Suppressor macrophage treated with lipopolysaccharide for 1 hour (primary cell): ENCODE measurements at regions not wholly inside any gene's neighbourhood (a gene's known extent, or its start where the extent isn't known, plus 50 kb on each side); places are given as distances from the start of the nearest gene placed in this dataset.

Source experiments
- DNase-seq, 3 donors: peaks; one replicate each; pipeline ENCODE4 v3.0.0-alpha.2; 2020 to 2022

DNA sequence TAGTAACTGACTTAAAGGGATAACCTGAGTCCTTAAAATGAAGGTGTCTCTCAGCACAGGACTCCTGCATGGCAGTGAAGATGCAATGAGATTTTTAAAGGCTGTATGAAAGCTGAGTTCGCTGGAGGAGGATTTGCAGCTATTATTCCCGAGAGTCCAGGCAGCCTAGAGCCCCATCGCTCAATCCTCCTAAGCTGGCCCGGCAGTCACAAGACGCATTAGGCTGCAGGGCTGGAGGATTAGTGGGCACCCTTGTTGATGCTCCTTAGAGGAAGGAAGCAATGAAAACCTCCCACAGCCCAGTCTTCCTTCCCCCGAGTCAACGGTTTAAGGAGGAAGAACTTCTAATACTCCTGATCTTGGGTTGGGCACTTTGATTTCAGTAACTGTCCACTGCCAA is 239.5 kb downstream of the EFNB2 start:
- no peak for DNase-seq

DNA sequence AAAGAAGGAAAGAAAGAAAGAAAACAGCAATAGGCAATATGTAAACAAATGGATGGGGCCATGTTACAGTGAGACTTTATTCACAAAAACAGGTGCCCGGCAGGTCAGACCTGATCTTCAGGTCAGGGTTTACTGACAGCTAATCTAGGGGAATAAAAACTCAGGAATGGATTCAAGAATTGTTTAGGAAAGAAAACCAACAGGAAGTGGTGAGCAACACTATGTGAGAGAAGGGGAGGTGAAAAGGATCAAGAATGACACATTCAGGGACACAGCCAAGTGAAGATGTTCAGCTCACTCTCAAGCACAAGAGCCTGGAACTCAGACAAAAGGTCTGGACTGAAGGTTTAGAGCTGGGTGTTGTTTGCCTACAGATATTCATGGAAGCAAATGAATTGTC is 244.5 kb downstream of the EFNB2 start:
- no peak for DNase-seq

DNA sequence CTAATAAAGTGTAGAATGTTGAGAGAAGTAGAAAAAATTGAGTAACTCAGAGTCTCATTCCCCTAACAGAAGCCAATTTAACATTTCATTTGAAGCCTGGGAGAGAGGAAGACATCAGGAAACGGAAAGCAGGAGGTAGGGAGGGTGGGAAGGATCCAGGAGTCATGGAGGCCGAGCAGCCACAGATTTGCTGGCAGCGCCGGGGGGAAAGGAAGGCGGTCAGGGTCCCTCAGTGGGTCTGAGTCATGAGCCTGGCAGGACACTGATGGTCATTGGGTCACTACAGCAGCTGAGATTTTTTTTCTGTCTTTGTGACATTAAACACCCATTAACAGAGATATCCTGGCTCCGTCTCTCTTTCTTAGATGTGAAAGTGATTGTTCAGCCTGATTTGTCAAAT is 248.1 kb downstream of the EFNB2 start:
- no peak for DNase-seq

DNA sequence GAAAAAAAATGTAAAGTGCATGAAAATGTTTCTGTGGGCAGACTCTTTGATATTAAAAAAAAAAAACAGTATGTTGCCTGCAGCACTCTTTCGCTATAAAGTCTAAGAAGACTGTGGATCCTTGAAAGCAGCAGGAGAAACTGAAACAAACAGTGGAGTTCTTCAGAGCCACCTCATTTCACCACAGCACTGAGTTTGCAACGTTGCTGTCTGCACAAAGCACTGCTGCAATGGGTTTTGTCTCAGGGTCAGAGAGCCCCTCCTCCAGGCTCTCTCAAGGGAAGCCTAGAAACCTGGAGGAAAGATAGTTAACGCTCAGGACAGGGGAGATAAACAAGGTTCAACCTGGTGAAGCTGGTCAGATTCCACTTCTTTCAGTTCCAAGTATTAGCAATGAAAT is 248.7 kb downstream of the EFNB2 start:
- DNase-seq, result no peak

DNA sequence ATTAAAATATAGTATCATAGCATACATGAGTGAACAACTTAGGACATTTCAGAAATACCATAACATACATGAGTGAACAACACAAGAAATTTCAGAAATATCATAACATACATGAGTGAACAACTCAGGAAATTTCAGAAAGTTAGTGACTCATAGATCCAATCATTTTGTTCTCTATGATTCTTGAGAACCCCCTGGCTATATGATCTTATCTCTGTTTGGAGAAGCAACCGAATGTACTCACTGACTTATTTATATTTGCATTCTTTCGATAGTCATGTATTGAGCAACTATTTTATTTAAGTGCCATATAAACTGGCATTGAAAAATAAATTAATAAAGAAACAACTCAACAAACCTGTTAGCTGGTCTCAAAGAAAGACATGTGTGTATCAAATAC is 251.1 kb downstream of the EFNB2 start:
- DNase-seq, result no peak

DNA sequence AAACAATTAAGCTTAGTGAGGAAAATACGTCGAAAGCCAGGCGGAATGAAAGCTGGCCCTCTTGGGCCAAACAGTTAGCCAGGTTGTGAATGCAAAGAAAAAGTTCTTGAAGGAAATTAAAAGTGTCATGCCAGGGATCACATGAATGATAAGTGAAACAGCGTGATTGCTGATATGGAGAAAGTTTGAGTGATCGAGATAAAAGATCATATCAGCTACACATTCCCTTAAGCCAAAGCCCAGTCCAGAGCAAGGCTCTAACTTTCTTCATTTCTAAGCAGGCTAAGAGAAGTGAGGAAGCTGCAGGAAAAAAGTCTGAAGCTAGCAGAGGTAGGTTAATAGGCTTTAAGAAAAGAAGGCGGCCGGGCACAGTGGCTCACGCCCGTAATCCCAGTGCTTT is 254.0 kb downstream of the EFNB2 start:
- DNase-seq, result no peak

DNA sequence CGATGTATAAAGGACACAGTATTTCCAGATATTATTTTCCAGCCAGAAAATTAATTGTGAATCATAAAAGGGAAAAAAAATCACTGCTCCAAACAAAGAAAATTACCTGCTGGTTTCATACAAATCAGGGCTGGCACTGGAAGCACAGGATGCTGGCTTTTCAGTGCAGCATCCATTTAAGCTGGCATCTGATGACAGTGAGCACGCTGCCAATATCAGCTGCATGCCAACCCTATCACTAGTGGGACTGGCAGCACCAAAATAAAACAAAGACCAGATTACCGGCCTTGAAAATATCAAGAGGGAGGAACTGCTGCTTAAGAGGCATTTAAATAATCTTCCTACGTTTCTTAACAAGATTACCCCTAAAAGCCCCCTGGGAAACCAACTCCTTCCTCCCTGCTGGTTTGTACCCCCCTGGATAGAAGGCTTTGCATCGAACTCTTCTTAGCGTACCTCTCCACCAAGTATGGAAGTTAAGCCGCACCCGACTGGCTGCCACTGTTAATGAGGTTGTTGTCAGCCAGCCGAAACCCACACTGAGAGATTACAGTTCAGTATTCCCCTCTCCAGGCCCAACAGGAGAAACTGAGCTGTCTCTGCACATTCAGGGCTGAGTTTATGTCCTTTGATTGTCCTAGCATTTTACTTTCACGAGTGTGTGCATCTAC is 257.8 kb downstream of the EFNB2 start:
- no peak for DNase-seq

DNA sequence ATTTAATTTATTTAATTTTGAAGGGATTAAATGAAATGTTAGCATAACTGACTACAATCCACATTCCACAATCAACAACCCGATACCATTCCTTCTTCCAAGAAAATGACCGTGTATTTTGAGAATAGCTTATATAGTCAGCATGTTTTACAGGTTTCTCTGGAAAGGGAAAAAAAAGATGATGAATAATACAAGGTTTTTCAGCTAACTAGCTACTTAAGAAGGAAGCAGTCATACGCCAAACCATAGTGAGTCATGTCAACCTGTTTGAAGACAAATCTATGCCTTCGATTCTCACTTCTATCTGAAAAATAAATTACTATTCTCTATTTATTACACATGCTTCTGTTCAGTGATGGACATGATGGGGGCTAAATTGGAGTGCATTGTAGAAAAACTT is 258.6 kb downstream of the EFNB2 start:
- no peak for DNase-seq

DNA sequence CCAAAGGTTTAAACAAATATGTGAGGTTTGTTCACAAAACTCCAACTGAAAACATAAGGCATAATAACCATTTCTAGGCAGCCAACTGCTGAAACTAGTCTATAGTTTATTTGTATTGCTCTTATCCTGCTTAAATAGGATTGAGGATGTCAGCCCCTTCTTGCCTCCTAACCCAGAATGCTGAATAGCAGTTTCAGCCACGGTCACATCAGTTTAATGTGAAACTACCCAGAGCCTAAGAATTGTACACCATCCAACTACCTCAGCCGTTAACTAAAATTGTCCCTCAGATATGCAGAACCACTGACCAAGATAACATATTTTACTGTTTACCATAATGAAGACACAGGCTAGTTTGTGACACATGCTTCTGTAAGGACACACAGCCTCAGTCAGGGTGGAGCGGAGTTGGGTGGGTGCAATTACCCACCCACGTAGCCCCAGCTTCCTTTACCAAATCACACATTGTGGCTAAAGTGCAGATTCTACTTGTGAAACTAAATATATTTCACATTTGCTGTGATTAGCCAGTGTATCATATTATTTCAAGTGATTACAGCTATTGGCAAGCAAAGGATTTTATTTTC is 259.9 kb downstream of the EFNB2 start:
- no peak for DNase-seq

DNA sequence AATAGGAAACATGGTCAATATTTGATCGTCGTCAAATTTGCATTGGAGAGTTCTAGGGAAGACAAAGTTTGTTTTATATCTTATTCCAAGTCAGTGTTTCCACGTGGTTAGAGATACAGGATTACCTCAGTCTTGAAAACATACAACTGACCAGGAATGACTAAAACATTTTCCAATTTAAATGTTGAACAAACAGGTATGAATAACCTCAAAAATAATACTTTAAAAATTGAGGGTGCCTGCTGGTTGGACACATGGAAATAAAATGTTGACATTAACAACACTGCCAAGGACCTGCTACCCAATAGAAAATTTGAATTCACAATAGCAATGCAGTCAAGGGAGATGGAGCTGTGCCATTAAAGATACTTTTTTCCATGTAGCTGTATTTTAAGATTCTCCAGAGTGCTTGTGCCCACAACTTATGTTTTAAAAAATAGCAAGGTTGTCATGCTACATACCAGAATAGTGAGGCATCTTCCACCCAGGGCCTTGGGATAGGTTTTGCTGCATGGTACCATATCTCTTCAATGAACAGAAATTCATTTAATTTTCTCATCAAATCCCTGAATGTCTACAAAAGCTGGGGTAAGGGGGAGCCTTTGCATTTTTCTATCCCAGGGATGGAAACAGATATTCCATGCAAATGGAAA is 260.8 kb downstream of the EFNB2 start:
- DNase-seq, result no peak

DNA sequence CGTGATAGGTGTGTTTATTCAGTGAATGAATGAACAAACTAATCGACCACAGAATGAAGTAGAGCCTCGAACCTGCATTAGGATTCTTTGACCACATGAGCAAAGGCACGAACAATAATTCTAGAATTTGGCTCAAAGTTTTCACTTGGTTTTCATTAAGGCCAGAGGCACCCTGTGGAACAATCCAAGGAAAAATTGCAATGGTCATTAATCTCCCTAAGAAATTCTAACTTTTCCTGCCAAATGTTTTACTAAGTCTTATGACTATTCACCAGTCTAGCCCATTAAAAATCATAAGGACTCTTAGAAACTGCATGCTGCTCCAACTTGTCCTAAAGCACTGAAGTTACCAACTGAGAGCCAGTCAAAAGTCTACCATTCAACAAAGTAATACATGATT is 271.7 kb downstream of the EFNB2 start:
- DNase-seq, result no peak

DNA sequence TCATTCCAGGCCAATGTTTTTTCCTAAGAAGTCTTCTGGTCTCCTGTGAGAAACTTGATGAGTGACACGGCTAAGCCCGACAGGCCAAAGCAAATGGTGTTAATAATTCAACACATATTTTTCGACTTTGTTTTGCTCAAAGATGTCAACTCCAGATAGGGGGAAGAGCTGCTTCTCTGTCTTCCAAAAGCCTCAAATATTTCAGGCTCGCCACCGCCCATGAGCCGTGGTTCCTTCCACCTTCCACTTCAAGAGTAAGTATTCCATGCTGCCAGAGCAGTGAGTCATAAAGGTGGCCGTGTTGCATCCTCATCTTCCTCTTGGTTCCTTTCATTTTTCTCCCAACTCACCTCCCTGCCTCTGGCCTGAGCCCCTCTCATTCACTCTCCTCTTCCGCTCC is 272.6 kb downstream of the EFNB2 start:
- DNase-seq, result no peak

DNA sequence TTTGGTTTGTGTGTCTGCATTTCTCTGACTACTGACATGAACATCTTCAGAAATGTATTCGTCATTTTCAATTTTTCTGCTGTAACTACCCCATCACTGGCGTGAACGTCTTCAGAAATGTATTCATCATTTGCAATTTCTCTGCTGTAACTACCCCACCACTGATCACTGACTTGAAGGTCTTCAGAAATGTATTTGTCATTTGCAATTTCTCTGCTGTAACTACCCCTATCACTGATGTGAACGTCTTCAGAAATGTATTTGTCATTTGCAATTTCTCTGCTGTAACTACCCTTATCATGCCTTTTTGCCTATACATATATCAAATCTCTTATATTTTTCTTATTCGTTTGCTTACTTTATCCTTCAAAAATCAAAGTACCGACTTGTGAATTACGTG is 274.0 kb downstream of the EFNB2 start:
- DNase-seq, result no peak

DNA sequence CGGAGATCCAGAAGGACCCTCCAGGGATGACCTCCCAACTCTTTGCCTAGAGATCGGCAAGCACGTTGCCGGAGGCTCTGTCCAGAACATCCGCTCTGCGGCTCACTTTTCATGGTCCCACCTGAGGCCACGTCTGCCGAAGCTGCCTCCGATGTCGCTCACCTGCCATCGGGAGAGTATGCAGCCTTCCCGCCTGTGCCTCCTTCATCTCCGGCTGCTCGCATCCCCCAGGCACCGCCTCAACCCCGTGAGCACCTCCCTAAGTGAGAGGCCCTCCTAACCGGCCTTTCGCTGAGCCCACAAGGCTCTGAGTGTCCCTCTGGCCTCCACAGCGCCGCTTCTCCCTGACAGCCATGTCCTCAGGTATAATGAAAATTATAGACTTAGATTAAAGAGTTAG is 275.1 kb downstream of the EFNB2 start:
- no peak for DNase-seq

DNA sequence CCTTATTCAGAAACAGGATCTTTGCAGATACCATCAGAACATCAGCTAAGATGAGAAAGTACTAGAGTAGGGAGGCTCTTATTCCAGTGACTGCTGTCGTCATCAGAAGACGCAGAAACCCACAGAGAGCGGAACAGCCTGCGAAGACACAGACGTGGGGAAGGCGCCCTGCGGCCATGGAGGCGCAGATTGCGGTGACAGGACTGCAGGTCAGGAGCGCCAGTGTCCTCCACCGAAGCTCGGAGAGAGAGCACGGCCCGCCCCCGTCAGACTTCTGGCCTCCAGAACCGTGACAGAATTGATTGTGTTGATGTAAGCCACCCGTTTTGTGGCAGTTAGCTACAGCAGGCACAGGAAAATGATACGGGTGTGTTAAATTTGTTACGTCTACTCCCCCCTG is 275.5 kb downstream of the EFNB2 start:
- DNase-seq, result no peak

DNA sequence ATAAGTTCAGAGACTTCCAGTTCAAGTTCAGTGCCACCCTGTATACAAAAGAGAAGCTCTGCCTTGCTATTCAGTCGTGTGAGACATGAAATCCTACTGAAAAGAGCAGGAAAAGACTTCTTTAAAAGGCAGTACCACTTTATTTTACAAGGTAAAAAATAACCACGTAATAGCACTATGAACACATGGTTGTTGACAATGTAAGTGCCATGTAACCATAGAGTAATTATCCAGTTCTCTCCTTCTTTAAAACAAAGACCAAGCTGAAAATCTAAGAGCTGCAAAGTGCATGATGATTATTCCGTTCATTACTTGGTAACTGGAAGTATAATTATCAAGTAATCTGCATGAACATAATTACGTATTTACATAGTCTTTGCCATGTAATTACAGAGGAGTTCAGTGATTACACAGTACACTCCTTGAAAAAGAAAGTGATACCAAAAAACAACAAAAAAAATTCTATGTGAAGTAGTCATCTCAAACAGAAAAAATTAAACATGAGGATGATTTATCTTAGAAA is 288.7 kb downstream of the EFNB2 start:
- no peak for DNase-seq

DNA sequence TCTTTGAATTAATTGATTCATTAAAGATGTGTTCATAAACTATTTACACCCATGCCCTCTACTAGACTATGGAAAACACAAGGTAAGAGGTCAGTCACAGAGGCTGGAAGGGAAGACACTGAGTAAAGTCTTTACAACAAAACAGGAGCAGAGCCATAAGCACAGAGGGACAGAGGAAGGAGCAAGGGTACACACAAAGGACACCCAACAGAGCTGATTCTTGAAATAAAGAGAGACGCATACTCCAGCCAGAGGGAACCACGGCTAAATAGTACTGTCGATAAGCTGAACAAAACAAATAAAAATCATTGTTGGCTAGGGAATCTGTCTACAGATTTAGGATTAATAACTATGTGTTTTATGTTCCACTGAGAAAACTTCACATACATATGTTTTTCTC is 289.2 kb downstream of the EFNB2 start:
- no peak for DNase-seq

DNA sequence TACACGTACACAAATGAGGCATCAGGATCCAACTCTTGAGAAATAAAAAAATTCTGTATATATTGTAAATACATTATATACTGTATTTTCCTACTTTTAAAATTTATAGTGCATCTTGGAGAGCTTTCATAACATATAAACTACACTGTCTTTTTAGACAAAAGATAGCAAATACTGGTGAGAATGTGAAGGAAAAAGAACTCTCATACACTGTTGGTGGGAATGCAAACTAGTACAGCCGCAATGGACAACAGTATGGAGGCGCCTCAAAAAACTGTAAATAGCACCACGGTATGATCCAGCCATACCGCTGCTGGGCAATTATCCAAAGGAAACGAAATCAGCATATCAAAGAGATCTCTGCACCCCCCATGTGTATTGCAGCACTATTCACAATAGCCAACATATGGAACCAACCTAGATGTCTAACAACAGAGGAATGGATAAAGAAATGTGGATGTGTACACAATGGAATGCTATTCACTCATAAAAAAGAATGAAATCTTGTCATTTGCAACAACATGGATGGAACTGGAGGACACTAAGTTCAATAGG is 292.4 kb downstream of the EFNB2 start:
- no peak for DNase-seq

DNA sequence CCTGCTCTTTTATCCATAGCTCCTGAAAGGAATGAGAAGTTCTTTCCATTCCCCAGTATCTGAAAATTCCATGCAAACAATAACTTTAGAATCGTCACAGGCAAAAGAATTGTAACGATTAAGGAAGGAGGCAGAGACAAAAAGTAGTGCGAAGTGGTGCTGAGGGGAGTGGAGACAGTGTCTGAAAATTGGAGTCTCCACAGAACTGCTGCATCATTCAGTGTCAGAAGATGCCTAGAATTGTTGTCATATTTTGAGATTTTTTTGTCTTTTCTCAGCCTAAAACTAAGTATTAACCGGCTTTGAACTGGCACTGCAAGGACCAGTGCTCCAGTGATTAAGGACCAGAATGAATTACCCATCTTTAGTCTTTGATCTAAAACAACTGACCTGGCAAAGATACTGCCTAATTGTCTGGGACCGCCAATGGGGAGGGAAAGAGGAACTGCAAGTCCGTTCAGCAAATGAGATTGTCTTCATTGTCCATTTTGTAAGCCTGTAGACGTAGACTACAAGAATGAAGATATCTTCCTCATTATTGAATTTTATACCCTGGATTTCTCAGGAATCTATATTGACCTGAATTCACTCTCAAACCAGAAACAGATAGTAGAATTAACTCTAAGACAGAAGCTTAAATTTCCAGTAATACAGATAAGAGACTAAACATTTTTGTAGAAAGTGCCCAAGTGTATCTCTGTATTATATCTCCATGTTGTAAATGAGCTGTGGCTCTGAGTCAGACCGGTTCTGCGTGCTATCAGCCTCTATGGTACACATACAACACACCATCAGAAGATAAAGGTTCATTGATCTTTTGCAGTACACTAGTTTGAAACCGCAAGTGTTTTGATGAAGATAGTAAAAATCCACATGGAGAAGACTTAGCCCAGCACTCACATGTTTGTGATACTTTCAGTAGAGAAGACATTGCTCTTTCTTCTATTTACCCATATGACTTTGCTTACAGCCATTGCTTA is 293.2 kb downstream of the EFNB2 start:
- no peak for DNase-seq

DNA sequence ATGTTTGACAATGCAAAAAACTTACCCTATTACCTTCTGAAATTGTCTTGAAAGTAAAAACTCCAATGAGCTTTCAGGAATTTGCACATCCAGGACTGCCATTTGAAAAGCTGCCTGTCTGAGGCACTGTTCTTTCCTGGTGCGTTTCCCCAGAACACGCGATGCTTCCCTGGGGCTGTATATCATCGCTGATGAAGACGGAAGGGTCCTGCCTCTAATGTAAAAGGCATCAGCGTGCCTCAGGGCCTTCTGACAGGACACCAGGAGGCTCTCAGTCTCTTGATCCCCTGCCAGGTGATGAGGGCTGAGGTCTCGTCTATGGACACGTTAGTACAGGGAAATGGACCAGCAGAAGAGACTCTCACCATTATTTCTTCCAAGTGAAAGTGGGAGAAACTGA is 296.8 kb downstream of the EFNB2 start:
- DNase-seq, result no peak

DNA sequence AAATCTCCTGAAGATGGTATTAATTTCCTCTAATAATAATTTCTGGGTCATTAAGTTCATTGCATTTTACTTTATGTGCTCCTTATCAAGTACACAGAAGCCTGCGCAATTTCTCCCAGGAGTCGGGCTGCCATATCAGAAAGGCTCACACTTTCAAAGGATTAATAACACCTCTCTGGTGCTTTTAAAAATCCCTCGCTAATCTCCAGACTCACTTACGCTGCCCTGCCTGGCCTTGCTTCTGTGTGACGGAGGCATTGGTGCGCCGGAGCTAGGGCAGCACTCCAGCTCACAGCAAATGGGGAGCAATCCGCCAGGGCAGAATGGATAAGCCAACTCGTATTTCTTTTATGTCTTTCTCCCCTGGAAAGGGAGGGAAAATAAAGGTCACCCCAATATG is 300.8 kb downstream of the EFNB2 start:
- DNase-seq, result no peak

DNA sequence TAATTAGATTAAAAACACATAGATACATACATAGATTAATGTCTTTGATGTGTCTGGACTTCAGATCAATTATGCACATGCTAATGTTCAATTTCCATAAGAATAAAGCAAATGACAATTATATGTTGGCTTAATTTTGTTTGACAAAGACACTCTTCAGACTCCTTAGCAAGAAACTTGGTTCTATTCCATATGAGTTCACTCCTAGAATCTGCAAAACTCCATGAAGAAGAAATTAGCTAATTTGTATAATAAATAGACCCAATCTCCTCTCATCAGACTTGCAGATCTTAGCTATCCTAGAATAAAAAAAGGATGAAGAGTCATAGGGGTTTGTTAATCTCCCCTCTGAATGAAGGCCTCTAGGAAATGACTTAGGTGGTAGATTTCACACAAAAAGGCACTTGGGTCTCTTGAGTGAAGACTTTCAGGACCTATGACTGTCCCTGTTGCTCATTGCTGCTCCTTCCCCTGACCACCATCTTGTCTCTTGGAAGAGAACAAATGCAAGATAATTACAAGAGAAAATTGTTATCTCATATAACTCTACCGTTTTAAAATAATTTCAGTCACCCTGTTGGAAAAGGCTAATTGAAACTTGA is 302.2 kb downstream of the EFNB2 start:
- DNase-seq, result no peak

DNA sequence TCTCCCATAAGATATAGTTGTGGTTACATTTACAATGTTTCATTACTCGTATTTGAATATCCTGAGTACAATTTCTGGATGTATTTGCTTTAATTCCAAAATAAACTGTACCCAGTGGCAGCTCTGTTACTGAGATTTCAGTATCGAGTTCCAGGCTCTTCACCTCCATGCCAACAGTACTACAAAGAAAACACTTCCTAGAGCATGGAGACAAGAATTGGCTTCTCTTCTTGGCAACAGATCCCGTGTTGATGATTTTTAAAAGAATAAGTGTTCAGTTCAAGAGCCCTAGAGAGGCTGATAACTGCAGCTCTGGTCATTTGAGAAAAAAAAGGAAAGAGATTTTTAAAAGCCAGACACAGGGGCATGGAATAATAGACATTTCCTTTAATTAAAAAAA is 302.8 kb downstream of the EFNB2 start:
- no peak for DNase-seq
